Chondrocyte (in vitro differentiated cells): ENCODE measurements at regions not wholly inside any gene's neighbourhood (a gene's known extent, or its start where the extent isn't known, plus 50 kb on each side); places are given as distances from the start of the nearest gene placed in this dataset.
A peak's percentile ranks its signal among the peaks of the same experiment; 100 is the strongest.

Experiments
- DNase-seq: peaks from one replicate; pipeline ENCODE4 v3.0.0; 2021; ENCODE audit warnings: mixed read lengths, low spot score
- H3K27ac Mint-ChIP-seq: one replicate; pipeline ENCODE4 v1.8.0; 2021; ENCODE audit warnings: mild to moderate bottlenecking, moderate library complexity, mixed read lengths; ENCODE audit not compliant: unreplicated experiment
- H3K27me3 Mint-ChIP-seq: 2 replicates; pipeline ENCODE4 v1.8.0; 2021; ENCODE audit warnings: low read depth, mixed read lengths
- H3K36me3 Mint-ChIP-seq: 2 replicates; pipeline ENCODE4 v1.8.0; 2021; ENCODE audit warnings: low read depth, mixed read lengths
- H3K4me1 Mint-ChIP-seq: 2 replicates; pipeline ENCODE4 v1.8.0; 2021; ENCODE audit warnings: low read depth, mild to moderate bottlenecking, mixed read lengths
- H3K4me3 Mint-ChIP-seq: one replicate; pipeline ENCODE4 v1.8.0; 2021; ENCODE audit warnings: mild to moderate bottlenecking, moderate library complexity, mixed read lengths; ENCODE audit not compliant: unreplicated experiment
- H3K9me3 Mint-ChIP-seq: 2 replicates; pipeline ENCODE4 v1.8.0; 2021; ENCODE audit warnings: low read depth, mixed read lengths
- TF ChIP-seq, protein P1 (sequence below): fragments of 200-600 bp; sonication (generic); IDR thresholded peaks from 2 replicates; pipeline ENCODE4 v1.5.0; 2021; ENCODE audit warnings: antibody characterized with exemption, mild to moderate bottlenecking, moderate library complexity

GRCh38 chr11:103798446-103798845 is 238.0 kb upstream of the DDI1 start:
- Mint-ChIP-seq H3K36me3 (no peaks in the 10 kb centered on the region), H3K4me3 (no peak overlapping the region), H3K9me3 (no peaks in the 10 kb centered on the region), H3K27me3 (no peaks in the 10 kb centered on the region), H3K27ac (no peak overlapping the region), H3K4me1 (peaks cover 39% of the 10 kb centered on the region)
- TF ChIP-seq, protein P1, sequence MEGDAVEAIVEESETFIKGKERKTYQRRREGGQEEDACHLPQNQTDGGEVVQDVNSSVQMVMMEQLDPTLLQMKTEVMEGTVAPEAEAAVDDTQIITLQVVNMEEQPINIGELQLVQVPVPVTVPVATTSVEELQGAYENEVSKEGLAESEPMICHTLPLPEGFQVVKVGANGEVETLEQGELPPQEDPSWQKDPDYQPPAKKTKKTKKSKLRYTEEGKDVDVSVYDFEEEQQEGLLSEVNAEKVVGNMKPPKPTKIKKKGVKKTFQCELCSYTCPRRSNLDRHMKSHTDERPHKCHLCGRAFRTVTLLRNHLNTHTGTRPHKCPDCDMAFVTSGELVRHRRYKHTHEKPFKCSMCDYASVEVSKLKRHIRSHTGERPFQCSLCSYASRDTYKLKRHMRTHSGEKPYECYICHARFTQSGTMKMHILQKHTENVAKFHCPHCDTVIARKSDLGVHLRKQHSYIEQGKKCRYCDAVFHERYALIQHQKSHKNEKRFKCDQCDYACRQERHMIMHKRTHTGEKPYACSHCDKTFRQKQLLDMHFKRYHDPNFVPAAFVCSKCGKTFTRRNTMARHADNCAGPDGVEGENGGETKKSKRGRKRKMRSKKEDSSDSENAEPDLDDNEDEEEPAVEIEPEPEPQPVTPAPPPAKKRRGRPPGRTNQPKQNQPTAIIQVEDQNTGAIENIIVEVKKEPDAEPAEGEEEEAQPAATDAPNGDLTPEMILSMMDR = no peak
- no peak for DNase-seq

- H3K36me3 Mint-ChIP-seq = no peaks in the 10 kb centered on the region
- peak overlapping the region; percentile 46 for H3K27ac Mint-ChIP-seq
- TF ChIP-seq, protein P1 = no peak
- no peaks in the 10 kb centered on the region for H3K9me3 Mint-ChIP-seq
- peaks cover 46% of the 10 kb centered on the region for H3K4me1 Mint-ChIP-seq
- H3K27me3 Mint-ChIP-seq = no peaks in the 10 kb centered on the region
- DNase-seq = no peak
- H3K4me3 Mint-ChIP-seq = no peak overlapping the region
Observed at GRCh38 chr11:103800406-103801114, 235.9 kb upstream of the DDI1 start.

- H3K4me3 Mint-ChIP-seq = no peak overlapping the region
- no peak overlapping the region for H3K27ac Mint-ChIP-seq
- TF ChIP-seq, protein P1 = no peak
Observed at GRCh38 chr11:103803062-103803461, 233.4 kb upstream of the DDI1 start.

DNA sequence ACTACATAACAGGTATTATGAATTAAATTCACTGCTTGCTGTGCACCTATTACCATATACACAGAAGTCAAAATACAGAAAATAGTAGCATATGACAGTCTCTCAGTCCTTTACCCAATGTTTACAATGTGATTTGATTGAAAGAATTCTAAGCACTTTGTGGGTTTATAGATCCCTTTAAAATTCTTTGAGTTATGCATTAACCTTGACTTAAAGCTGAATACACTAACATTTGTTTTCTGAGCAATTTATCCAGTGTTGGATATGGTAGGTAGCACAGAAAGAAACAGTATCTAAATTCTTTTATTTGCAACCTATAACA is 230.8 kb upstream of the DDI1 start:
- no peak for DNase-seq
- H3K27ac Mint-ChIP-seq = no peak overlapping the region
- TF ChIP-seq, protein P1 = no peak
- no peaks in the 10 kb centered on the region for H3K9me3 Mint-ChIP-seq
- H3K4me3 Mint-ChIP-seq = no peak overlapping the region
- no peaks in the 10 kb centered on the region for H3K27me3 Mint-ChIP-seq
- no peaks in the 10 kb centered on the region for H3K36me3 Mint-ChIP-seq
- H3K4me1 Mint-ChIP-seq = peaks cover 36% of the 10 kb centered on the region

More at GRCh38 chr11:103803062-103803461, 233.4 kb upstream of the DDI1 start:
- Mint-ChIP-seq H3K4me1 (peaks cover 48% of the 10 kb centered on the region), H3K9me3 (no peaks in the 10 kb centered on the region), H3K36me3 (no peaks in the 10 kb centered on the region), H3K27me3 (no peaks in the 10 kb centered on the region)
- DNase-seq = no peak

DNA sequence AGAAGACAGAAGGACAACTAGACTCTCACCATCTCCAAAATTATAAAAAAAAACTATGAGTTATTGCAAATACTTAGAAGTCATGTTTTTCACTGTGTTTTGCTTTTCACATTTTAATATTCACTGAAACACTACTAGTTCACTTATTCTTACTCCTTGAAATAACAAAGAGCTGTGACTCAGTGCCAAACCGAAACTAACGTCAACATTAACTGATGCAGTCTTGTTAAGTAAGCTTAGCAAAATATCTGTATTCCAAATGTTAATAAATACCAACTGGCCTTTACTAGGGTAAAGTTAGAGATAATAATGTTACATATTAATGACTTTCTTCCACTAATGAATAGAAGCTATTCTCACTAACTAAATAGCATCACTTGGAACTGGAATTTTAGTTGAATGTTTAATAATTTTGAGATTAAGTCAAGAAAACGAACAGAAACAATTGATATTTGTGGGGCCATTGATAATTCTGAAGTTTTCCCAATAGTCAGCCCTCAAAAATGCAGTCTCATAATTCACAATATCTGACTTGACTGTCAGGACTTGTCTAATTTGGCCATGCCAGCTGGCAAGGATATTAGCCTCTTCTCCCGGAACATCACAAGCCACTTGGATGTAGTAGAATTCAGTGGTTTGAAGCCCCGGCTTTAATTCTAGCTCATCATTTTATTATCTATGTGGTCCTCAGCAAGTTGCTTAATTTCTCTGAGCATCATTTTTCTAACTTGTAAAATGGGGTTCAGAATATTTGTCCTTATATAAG is 230.1 kb upstream of the DDI1 start:
- Mint-ChIP-seq H3K36me3 (no peaks in the 10 kb centered on the region), H3K4me3 (no peak overlapping the region), H3K27ac (no peak overlapping the region), H3K9me3 (no peaks in the 10 kb centered on the region), H3K4me1 (peaks cover 34% of the 10 kb centered on the region), H3K27me3 (no peaks in the 10 kb centered on the region)
- DNase-seq = no peak
- TF ChIP-seq, protein P1 = no peak
